HG03103 (cell line): ENCODE measurements at regions not wholly inside any gene's neighbourhood (a gene's known extent, or its start where the extent isn't known, plus 50 kb on each side); places are given as distances from the start of the nearest gene placed in this dataset.

Experiments used
- ATAC-seq: cut with Tn5 transposase; IDR thresholded peaks from one replicate; pipeline ENCODE4 v1.9.1; 2021; ENCODE audit warnings: low read depth; ENCODE audit not compliant: unreplicated experiment

DNA sequence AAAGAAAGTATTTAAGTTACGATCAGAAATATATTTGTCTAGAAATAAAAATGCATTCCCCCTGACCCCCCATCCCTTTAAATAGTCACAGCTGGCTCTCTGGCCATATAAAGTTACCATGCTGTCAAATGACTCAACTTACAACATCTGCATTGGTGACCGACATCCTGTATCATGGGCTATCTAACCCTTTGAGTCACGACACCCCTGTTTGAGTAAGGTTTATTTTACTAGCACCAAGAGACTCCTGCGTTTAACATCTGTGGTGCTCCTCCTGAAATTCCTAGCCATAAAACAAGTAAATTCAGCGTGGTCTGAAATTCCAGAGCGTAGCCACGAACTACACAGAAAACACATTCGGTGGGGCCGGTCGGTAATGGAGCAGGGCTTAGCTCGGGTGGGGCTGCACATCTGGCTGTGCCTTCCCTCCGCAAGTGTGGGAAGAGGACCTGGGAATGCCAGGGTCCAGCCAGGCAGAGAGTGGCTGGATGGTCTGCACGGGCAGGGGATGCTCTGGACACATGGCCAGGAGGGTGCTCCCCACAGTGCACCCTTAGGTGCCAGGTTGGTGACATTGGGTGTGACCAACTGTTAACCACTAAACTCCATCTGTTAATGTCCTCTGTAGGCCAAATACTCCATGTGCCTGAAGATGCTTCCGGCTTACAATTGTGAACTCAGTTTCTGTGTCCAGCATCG, 53.0 kb upstream of the CLDN14 start:
- ATAC-seq: no peak

DNA sequence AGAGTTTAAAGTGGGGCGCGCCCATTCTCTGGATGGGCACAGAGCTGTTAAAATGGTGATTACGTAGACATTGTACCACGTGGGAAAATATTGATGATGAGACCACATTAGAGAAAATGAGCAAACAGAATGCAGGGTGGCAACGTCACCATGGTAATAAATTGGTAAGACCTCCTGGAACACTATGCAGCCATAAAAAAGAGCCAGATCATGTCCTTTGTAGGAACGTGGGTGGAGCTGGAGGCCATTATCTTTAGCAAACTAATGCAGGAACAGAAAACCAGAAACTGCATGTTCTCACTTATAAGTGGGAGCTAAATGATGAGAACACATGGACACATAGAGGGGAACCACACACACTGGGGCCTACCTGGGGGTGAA, 53.5 kb upstream of the CLDN14 start:
- ATAC-seq: no peak

GRCh38 chr21:36534656-36535055, 54.7 kb upstream of the CLDN14 start:
- no peak for ATAC-seq

- peak; percentile 60 for ATAC-seq
Measured at GRCh38 chr21:36535618-36536241, 55.8 kb upstream of the CLDN14 start.

DNA sequence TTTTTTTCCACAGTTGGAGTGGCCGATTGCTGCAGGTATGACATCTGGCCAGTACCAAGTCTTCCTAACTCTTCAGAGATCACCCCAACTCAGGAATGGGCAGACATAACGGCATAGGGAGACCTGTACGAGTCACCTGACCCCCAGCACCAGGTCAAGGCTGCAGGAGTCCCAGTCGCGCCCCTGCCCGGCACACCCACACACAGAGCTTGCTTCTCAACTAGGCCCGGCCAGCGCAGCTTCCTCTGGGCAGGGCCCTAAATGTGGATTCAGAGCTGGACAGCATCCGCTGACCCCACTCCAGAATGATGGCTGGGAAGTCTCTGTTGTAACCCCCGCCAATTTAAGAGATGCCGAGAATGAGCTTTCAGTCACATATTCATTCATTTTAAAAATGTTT, 58.8 kb upstream of the CLDN14 start:
- ATAC-seq: no peak

DNA sequence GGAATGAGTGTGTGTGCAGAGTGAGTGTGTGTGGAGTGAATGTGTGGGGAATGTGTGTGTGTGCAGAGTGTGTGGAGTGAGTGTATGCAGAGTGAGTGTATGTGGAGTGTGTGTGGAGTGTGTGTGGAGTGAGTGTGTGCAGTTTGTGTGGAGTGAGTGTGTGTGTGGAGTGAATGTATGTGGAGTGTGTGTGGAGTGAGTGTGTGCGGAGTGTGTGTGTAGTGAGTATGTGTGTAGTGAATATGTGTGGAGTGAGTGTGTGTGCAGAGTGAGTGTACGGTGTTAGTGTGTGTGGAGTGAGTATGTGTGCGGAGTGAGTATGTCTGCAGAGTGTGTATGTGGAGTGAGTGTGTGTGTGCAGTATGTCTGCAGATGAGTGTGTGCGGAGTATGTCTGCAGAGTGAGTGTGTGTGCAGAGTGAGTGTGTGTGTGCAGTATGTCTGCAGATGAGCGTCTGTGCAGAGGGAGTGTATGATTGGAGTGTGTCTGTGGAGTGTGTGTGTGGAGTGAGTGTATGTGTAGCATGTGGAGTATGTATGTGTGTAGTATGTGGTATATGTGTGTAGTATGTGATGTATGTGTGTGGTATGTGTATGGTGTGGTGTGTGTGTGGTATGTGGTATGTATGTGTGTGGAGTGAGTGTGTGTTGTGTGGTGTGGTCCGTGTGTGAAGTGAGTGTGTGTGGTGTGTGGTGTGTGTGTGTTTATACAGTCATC, 59.7 kb upstream of the CLDN14 start:
- ATAC-seq: no peak

DNA sequence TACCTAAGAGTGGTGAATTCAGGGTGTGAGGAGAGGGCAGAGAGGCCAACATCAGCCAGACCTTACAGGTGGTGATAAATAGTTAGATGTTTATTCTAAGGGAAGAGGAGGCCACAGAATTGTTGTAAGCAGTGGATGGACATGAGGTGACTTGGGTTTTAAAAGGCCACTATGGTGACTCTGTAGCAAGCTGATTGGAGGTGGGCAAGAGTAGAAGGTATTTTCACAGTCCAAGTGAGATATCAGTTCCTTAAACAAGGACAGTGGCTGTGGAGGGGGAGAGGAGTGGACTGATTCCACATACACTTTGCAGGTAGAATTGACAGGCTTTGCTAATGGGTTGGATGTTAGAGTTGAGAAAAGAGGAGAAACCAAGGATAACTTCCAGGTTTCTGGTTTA, 60.8 kb upstream of the CLDN14 start:
- no peak for ATAC-seq

GRCh38 chr21:36541721-36542139, 61.8 kb upstream of the CLDN14 start:
- no peak for ATAC-seq

DNA sequence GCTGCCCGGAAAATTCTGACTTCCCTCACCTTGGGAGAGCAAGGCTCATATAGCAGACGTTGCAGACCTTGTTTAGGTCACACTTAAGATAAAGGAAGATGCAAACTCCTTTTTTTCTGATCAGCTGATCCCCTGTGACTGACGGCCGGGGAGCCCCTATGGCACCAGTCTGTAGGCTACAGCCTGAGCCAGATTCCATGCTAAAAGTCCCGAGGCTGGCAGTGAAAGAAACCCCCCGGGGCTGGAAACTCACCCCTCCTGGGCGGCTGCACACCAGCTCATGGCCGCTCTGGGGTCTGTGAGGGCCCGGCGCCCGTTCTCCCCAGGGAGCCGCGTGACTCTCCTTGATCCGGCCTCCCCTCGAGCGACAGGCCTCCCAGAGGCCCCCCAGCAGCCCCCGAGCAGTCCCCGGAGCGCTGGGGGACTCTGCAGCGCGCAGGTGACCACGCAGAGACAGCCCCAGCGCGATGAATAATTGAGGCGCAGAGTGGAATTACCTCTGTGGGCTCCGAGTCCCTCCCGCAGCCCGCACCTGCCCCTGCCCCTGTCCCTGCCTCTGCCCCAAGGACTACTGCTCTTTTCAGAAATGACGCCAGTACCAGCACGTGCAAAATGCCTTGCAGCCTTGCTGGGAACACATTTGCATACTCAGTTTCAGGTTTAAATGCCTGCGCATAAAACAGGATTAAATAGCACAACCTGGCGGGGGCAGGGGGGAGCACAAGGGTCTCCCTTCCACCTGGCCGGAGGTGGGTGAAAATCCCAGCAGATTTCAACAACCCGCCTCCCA, 62.6 kb upstream of the CLDN14 start:
- peak; percentile 55 for ATAC-seq

DNA sequence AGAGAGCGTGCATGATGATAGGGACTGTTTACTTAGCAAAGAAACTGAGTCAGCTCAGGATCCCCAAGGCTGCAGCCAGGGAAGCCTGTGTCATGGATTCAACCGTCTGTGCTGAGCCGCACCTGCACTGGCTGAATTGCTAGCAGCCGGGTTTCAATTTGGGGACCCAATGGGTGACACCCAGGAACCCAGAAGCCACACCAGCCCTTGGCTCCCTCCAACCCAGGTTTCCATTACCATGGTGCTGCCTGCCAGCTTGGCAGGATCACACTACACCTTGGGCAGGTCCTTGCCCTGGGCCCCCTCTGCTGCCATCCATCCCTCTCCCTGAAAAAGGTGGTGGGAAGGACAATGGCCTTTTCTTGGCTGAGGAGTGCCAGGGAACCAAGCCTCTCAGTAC, 64.0 kb upstream of the CLDN14 start:
- ATAC-seq: no peak

DNA sequence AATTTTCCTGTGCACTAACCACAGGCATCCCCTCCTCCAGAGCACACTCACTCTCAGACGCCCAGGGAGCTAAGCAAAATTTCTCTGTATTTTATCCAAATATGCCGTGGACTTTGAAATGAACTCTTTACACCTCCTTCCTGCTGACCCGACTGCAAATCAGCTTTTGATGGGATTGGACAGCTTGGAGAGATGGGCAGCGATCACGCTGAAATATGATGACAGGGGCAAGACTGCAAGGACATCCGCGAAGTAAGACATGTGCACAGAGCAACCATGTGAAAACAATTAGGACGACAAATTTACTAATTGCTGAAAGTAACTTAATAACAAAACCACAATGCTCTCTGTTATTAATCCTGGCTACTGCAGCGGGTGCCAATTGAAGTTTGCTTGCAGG, 64.6 kb upstream of the CLDN14 start:
- ATAC-seq: no peak

- no peak for ATAC-seq
Measured at GRCh38 chr21:36545776-36546511, 66.0 kb upstream of the CLDN14 start.

DNA sequence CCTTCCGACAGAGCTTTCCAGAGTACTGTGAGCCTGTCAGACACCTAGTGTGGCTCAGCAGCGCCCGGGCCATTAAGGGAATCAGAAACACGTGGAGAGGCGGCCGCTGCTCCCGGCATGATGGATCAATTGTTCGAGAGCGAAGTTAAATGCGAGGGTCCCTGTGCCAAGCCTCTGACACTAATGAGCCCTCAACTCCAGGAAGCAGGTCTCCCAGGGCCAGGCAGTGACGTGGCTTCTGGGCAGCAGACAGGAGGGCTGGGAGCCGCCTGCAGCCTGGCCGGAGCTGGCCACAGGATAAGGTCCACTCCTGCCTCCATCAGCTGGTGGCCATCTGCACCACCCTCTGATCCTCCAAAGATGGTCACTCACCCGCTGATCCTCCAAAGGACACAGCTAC, 67.5 kb upstream of the CLDN14 start:
- no peak for ATAC-seq

GRCh38 chr21:36548866-36549265, 68.9 kb upstream of the CLDN14 start:
- ATAC-seq: no peak

GRCh38 chr21:36549470-36549869, 69.5 kb upstream of the CLDN14 start:
- ATAC-seq: no peak

GRCh38 chr21:36550761-36551160, 70.8 kb upstream of the CLDN14 start:
- no peak for ATAC-seq

DNA sequence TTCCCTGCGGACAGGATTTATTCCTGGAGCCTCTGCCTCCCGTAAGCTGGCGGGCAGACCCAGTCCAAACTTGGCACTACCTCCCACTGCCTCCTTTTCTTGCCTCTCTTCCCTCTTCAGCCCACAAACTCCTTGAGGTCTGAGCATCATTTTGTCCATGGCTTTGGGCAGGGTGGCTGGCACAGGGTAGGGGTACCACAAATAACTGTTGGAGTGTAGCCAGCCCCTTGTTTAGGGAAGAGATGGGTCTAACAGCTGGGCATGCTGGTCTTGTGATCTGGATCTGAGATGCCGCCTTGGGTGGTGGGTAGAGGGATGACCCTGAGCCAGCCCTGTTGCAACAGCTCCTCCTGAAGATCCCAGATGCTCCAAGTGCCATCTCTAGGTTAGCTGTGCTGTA, 71.4 kb upstream of the CLDN14 start:
- no peak for ATAC-seq

- ATAC-seq: no peak
Measured at GRCh38 chr21:36551731-36552433, 72.0 kb upstream of the CLDN14 start.

- no peak for ATAC-seq
Measured at GRCh38 chr21:36552434-36552785, 72.5 kb upstream of the CLDN14 start.

- no peak for ATAC-seq
Measured at GRCh38 chr21:36553406-36553805, 73.5 kb upstream of the CLDN14 start.
